Neural cell (in vitro differentiated cells): ENCODE measurements at regions not wholly inside any gene's neighbourhood (a gene's known extent, or its start where the extent isn't known, plus 50 kb on each side); places are given as distances from the start of the nearest gene placed in this dataset.

Experiments used
- H2AFZ ChIP-seq: fragments of 200-600, 300-800 bp; sonication (generic), shearing (Covaris generic); 2 replicates; pipeline ENCODE4 v1.6.0; 2014; ENCODE audit warnings: low read depth, mild to moderate bottlenecking, antibody characterized with exemption, low read length, moderate library complexity
- H3F3A ChIP-seq: fragments of 200-600 bp; shearing (Covaris generic); 2 replicates; pipeline ENCODE4 v1.6.1; 2016; ENCODE audit warnings: mild to moderate bottlenecking, moderate library complexity, mixed read lengths, antibody characterized with exemption, low read length; ENCODE audit not compliant: insufficient read depth, poor library complexity, severe bottlenecking
- H3K27ac ChIP-seq: fragments of 200-600, 300-800 bp; sonication (generic), shearing (Covaris generic); 2 replicates; pipeline ENCODE4 v1.5.1; 2014; ENCODE audit warnings: mild to moderate bottlenecking, low read length, moderate library complexity
- H3K27me3 ChIP-seq: fragments of 300-800, 200-600 bp; sonication (generic), shearing (Covaris generic); 2 replicates; pipeline ENCODE4 v1.6.0; 2014; ENCODE audit warnings: mild to moderate bottlenecking, low read depth, low read length, moderate library complexity; ENCODE audit not compliant: insufficient read depth
- H3K36me3 ChIP-seq: fragments of 300-800, 200-600 bp; sonication (generic), shearing (Covaris generic); 2 replicates; pipeline ENCODE4 v1.5.1; 2014; ENCODE audit warnings: mild to moderate bottlenecking, antibody characterized with exemption, low read length, moderate library complexity; ENCODE audit not compliant: insufficient read depth
- H3K4me2 ChIP-seq: fragments of 300-800, 200-600 bp; sonication (generic), shearing (Covaris generic); 2 replicates; pipeline ENCODE4 v1.6.0; 2014; ENCODE audit warnings: mild to moderate bottlenecking, low read length
- H3K4me3 ChIP-seq: fragments of 300-800, 200-600 bp; sonication (generic), shearing (Covaris generic); 2 replicates; pipeline ENCODE4 v1.5.1; 2014; ENCODE audit warnings: mild to moderate bottlenecking, low read length, moderate library complexity
- H3K79me2 ChIP-seq: fragments of 200-600 bp; shearing (Covaris generic); replicated peaks from 2 replicates; pipeline ENCODE4 v1.6.0; 2014; ENCODE audit warnings: mild to moderate bottlenecking, low read length, moderate library complexity; ENCODE audit not compliant: insufficient read depth
- H3K9ac ChIP-seq: fragments of 300-800, 200-600 bp; sonication (generic), shearing (Covaris generic); 2 replicates; pipeline ENCODE4 v1.6.1; 2016; ENCODE audit warnings: mild to moderate bottlenecking, low read length, mixed read lengths
- H3K9me2 ChIP-seq: fragments of 200-600 bp; shearing (Covaris generic); 2 replicates; pipeline ENCODE4 v1.6.1; 2016; ENCODE audit warnings: mild to moderate bottlenecking, low read length, mixed read lengths; ENCODE audit not compliant: insufficient read depth
- H3K9me3 ChIP-seq: fragments of 200-600, 300-800 bp; sonication (generic), shearing (Covaris generic); 2 replicates; pipeline ENCODE4 v1.6.1; 2016; ENCODE audit warnings: mild to moderate bottlenecking, mixed run types, low read length, moderate library complexity, mixed read lengths
- H4K20me1 ChIP-seq: fragments of 200-600 bp; shearing (Covaris generic); 2 replicates; pipeline ENCODE4 v1.6.1; 2016; ENCODE audit warnings: mild to moderate bottlenecking, mixed run types; ENCODE audit not compliant: insufficient read depth
- CTCF ChIP-seq: fragments of 450-650 bp; IDR thresholded peaks from 2 replicates; pipeline ENCODE4 v1.5.1; 2014; ENCODE audit warnings: antibody characterized with exemption, mild to moderate bottlenecking, moderate library complexity; ENCODE audit not compliant: poor library complexity, severe bottlenecking
- EP300 ChIP-seq: fragments of 450-650 bp; conservative IDR thresholded peaks from 2 replicates; pipeline ENCODE4 v1.6.1; 2014; ENCODE audit warnings: antibody characterized with exemption, mild to moderate bottlenecking, moderate library complexity; ENCODE audit not compliant: poor library complexity, severe bottlenecking
- EZH2 ChIP-seq: fragments of 200-600, 300-800 bp; shearing (Covaris generic), sonication (generic); IDR thresholded peaks from 2 replicates; pipeline ENCODE4 v1.6.1; 2014; ENCODE audit warnings: antibody characterized with exemption, low read length, borderline replicate concordance, mild to moderate bottlenecking; ENCODE audit not compliant: insufficient read depth, poor library complexity, severe bottlenecking
- MXI1 ChIP-seq: fragments of 450-650 bp; conservative IDR thresholded peaks from 2 replicates; pipeline ENCODE4 v1.6.1; 2014; ENCODE audit warnings: antibody characterized with exemption, mild to moderate bottlenecking; ENCODE audit not compliant: poor library complexity, severe bottlenecking
- POLR2AphosphoS5 ChIP-seq: IDR thresholded peaks from 2 replicates; pipeline ENCODE4 v1.6.1; 2012
- RAD21 ChIP-seq: fragments of 450-650 bp; conservative IDR thresholded peaks from 2 replicates; pipeline ENCODE4 v1.6.1; 2014; ENCODE audit warnings: antibody characterized with exemption, mild to moderate bottlenecking, moderate library complexity
- REST ChIP-seq: IDR thresholded peaks from 2 replicates; pipeline ENCODE4 v1.6.1; 2012; ENCODE audit warnings: borderline replicate concordance
- SMC3 ChIP-seq: fragments of 450-650 bp; conservative IDR thresholded peaks from 2 replicates; pipeline ENCODE4 v1.6.1; 2014; ENCODE audit warnings: antibody characterized with exemption, mild to moderate bottlenecking, moderate library complexity; ENCODE audit not compliant: poor library complexity
- TAF1 ChIP-seq: IDR thresholded peaks from 2 replicates; pipeline ENCODE4 v1.6.1; 2012; ENCODE audit warnings: low read depth

- no peaks in the 10 kb centered on the region for H3K9me2 ChIP-seq
- peak overlapping the region; percentile 75 for H3K27ac ChIP-seq
- no peaks in the 10 kb centered on the region for H4K20me1 ChIP-seq
- no peaks in the 10 kb centered on the region for H3K36me3 ChIP-seq
- no peaks in the 10 kb centered on the region for H3K79me2 ChIP-seq
- TF ChIP-seq SMC3 (no peak), RAD21 (no peak), TAF1 (no peak), REST (no peak), POLR2AphosphoS5 (no peak), MXI1 (no peak), EP300 (no peak)
- H3K4me3 ChIP-seq, result no peak overlapping the region
- H3K27me3 ChIP-seq, result no peaks in the 10 kb centered on the region
- no peaks in the 10 kb centered on the region for H3K9me3 ChIP-seq
- H2AFZ ChIP-seq, result no peak overlapping the region
- peak overlapping the region; percentile 17 for H3K9ac ChIP-seq
- H3F3A ChIP-seq, result peaks cover 3% of the 10 kb centered on the region
- H3K4me2 ChIP-seq, result no peak overlapping the region
Measured at GRCh38 chr6:97864366-97864765, 581.4 kb upstream of the MMS22L start.

- Histone ChIP-seq H3K36me3 (no peaks in the 10 kb centered on the region), H3K9me3 (no peaks in the 10 kb centered on the region), H3K27me3 (no peaks in the 10 kb centered on the region), H4K20me1 (no peaks in the 10 kb centered on the region), H2AFZ (no peak overlapping the region), H3F3A (peaks cover 3% of the 10 kb centered on the region), H3K4me2 (no peak overlapping the region), H3K79me2 (no peaks in the 10 kb centered on the region), H3K9me2 (no peaks in the 10 kb centered on the region), H3K4me3 (no peak overlapping the region), H3K9ac (no peak overlapping the region), H3K27ac (no peak overlapping the region)
- TF ChIP-seq CTCF (no peak), TAF1 (no peak), POLR2AphosphoS5 (no peak), EP300 (no peak), SMC3 (no peak), EZH2 (no peak), REST (no peak), RAD21 (no peak), MXI1 (no peak)
Measured at GRCh38 chr6:97864826-97865225, 581.8 kb upstream of the MMS22L start.
